WTC11 (cell line): ENCODE measurements at regions not wholly inside any gene's neighbourhood (a gene's known extent, or its start where the extent isn't known, plus 50 kb on each side); places are given as distances from the start of the nearest gene placed in this dataset.

Experiments used
- ATF2 ChIP-seq: sonication (generic); formaldehyde crosslinking; IDR thresholded peaks from 2 replicates; pipeline ENCODE4 v1.8.1; 2022; ENCODE audit warnings: low read depth, missing genetic modification reagents, borderline replicate concordance
- TEAD1 ChIP-seq: sonication (generic); formaldehyde crosslinking; IDR thresholded peaks from 2 replicates; pipeline ENCODE4 v1.8.0; 2022; ENCODE audit warnings: mild to moderate bottlenecking, missing genetic modification reagents
- TF ChIP-seq, protein P1 (sequence below): fragments of 200-600 bp; IDR thresholded peaks from 2 replicates; pipeline ENCODE4 v1.8.0; 2022; ENCODE audit warnings: antibody characterized with exemption

- TF ChIP-seq TEAD1 (CRISPR knock-in tag): no peak
- TF ChIP-seq, protein P1, sequence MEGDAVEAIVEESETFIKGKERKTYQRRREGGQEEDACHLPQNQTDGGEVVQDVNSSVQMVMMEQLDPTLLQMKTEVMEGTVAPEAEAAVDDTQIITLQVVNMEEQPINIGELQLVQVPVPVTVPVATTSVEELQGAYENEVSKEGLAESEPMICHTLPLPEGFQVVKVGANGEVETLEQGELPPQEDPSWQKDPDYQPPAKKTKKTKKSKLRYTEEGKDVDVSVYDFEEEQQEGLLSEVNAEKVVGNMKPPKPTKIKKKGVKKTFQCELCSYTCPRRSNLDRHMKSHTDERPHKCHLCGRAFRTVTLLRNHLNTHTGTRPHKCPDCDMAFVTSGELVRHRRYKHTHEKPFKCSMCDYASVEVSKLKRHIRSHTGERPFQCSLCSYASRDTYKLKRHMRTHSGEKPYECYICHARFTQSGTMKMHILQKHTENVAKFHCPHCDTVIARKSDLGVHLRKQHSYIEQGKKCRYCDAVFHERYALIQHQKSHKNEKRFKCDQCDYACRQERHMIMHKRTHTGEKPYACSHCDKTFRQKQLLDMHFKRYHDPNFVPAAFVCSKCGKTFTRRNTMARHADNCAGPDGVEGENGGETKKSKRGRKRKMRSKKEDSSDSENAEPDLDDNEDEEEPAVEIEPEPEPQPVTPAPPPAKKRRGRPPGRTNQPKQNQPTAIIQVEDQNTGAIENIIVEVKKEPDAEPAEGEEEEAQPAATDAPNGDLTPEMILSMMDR: no peak
- TF ChIP-seq ATF2 (CRISPR knock-in tag): no peak
Measured at GRCh38 chrX:110466790-110467189, 108.1 kb downstream of the RTL9 start.
